GM12891 (cell line): ENCODE measurements at regions not wholly inside any gene's neighbourhood (a gene's known extent, or its start where the extent isn't known, plus 50 kb on each side); places are given as distances from the start of the nearest gene placed in this dataset.
A peak's percentile ranks its signal among the peaks of the same experiment; 100 is the strongest.

ENCODE experiments used
- DNase-seq: peaks from one replicate; pipeline ENCODE4 v3.0.0; 2011; ENCODE audit warnings: low spot score; ENCODE audit not compliant: insufficient read length
- FAIRE-seq: peaks from 2 replicates; lab custom pipeline; 2011; peaks lifted over from hg19 to GRCh38; lab: Jason Lieb, UNC
- PAX5 ChIP-seq: IDR thresholded peaks from 2 replicates; pipeline ENCODE4 v1.6.1; 2011; ENCODE audit warnings: low read length, moderate library complexity, mild to moderate bottlenecking; ENCODE audit not compliant: insufficient read depth, severe bottlenecking
- POLR2A ChIP-seq: IDR thresholded peaks from 2 replicates; pipeline ENCODE4 v1.6.1; 2011; ENCODE audit warnings: low read depth, low read length, control low read depth
- POLR2AphosphoS5 ChIP-seq: IDR thresholded peaks from 2 replicates; pipeline ENCODE4 v1.6.1; 2011; ENCODE audit warnings: low read depth, low read length, control low read depth
- POU2F2 ChIP-seq: IDR thresholded peaks from 2 replicates; pipeline ENCODE4 v1.6.1; 2011; ENCODE audit warnings: low read depth, mild to moderate bottlenecking, control low read depth, low read length, moderate library complexity
- SPI1 ChIP-seq: IDR thresholded peaks from 2 replicates; pipeline ENCODE4 v1.6.1; 2011; ENCODE audit warnings: low read depth, low read length, control low read depth
- TAF1 ChIP-seq: IDR thresholded peaks from 2 replicates; pipeline ENCODE4 v1.6.1; 2011; ENCODE audit warnings: low read depth, low read length, control low read depth

- no peak for TF ChIP-seq TAF1
- no peak for TF ChIP-seq PAX5
- no peak for TF ChIP-seq POLR2AphosphoS5
- no peak for TF ChIP-seq POU2F2
- TF ChIP-seq SPI1, result no peak
- TF ChIP-seq POLR2A, result no peak
- no peak for FAIRE-seq
Observed at GRCh38 chr21:35268261-35268660, 219.2 kb upstream of the RUNX1 start.

GRCh38 chr21:35266546-35266945 is 217.4 kb upstream of the RUNX1 start:
- no peak for TF ChIP-seq POU2F2
- FAIRE-seq, result no peak
- no peak for DNase-seq

More at GRCh38 chr21:35268261-35268660, 219.2 kb upstream of the RUNX1 start:
- DNase-seq, result no peak

GRCh38 chr21:35265170-35265877 is 216.2 kb upstream of the RUNX1 start:
- FAIRE-seq (no peak), DNase-seq (no peak)
- TF ChIP-seq SPI1 (no peak), POLR2AphosphoS5 (no peak), PAX5 (no peak), POLR2A (no peak), POU2F2 (no peak), TAF1 (no peak)

- TF ChIP-seq SPI1 (no peak), PAX5 (no peak), POLR2AphosphoS5 (no peak), POU2F2 (no peak), TAF1 (no peak)
- DNase-seq (no peak), FAIRE-seq (no peak)
Observed at GRCh38 chr21:35259457-35259856, 210.4 kb upstream of the RUNX1 start.

GRCh38 chr21:35258521-35258920 is 209.4 kb upstream of the RUNX1 start:
- TF ChIP-seq SPI1 (no peak), TAF1 (no peak), PAX5 (no peak), POLR2A (no peak), POLR2AphosphoS5 (no peak), POU2F2 (no peak)
- DNase-seq (no peak), FAIRE-seq (no peak)

GRCh38 chr21:35257413-35257812 is 208.3 kb upstream of the RUNX1 start:
- FAIRE-seq (no peak), DNase-seq (no peak)
- TF ChIP-seq POLR2A, result no peak
- no peak for TF ChIP-seq POU2F2
- TF ChIP-seq PAX5, result no peak

- TF ChIP-seq SPI1 (no peak), POLR2AphosphoS5 (no peak), POU2F2 (no peak), PAX5 (no peak), TAF1 (no peak)
- FAIRE-seq, result no peak
- DNase-seq, result no peak
Observed at GRCh38 chr21:35256468-35256988, 207.4 kb upstream of the RUNX1 start.

- TF ChIP-seq POLR2A (no peak), POU2F2 (no peak), TAF1 (no peak), POLR2AphosphoS5 (no peak), PAX5 (no peak), SPI1 (no peak)
- FAIRE-seq, result no peak
- no peak for DNase-seq
Observed at GRCh38 chr21:35254765-35255138, 205.7 kb upstream of the RUNX1 start.

GRCh38 chr21:35254006-35254764 is 205.1 kb upstream of the RUNX1 start:
- TF ChIP-seq POU2F2 (no peak), POLR2A (no peak), PAX5 (no peak), SPI1 (no peak), POLR2AphosphoS5 (no peak), TAF1 (no peak)
- FAIRE-seq (no peak), DNase-seq (no peak)

- TF ChIP-seq POU2F2 (peak; percentile 81; the same call in 1 of the 2 replicates), POLR2A (no peak)
- FAIRE-seq (no peak), DNase-seq (no peak)
Observed at GRCh38 chr21:35252831-35253230, 203.7 kb upstream of the RUNX1 start.
